IMR-90 (cell line): ENCODE measurements at regions not wholly inside any gene's neighbourhood (a gene's known extent, or its start where the extent isn't known, plus 50 kb on each side); places are given as distances from the start of the nearest gene placed in this dataset.
"Not testable (repeated sequence)": the region's sequence is repeated elsewhere in the genome, so short reads cannot be mapped to it uniquely, and the experiment has no call there.

Source experiments
- ATAC-seq: fragments of 200-7000 bp; cut with Tn5 transposase; 2 replicates; pipeline ENCODE4 v1.9.1; 2020; ENCODE audit warnings: low read depth, mild to moderate bottlenecking, moderate library complexity
- BruUV-seq: library from RNA; stranded (reverse); fragments of 400-500 nt; replicated peaks from 2 replicates; lab custom pipeline; 2021; lab: Mats Ljungman, UMichigan
- CTCF ChIA-PET: fragments of 300-600 bp; formaldehyde crosslinking; extraction: SDS; loops from one replicate; lab custom pipeline; 2021; ENCODE audit warnings: antibody characterized with exemption; lab: Yijun Ruan, JAX
- POLR2A ChIA-PET: fragments of 300-600 bp; sonication (Branson Sonifier 250); formaldehyde crosslinking; loops from one replicate; lab custom pipeline; 2022; ENCODE audit warnings: antibody characterized with exemption; ENCODE audit not compliant: unreplicated experiment; lab: Charles Lee
- DNase-seq: peaks from one replicate; pipeline ENCODE4 v3.0.0; 2013
- H2AFZ ChIP-seq: replicated peaks from 2 replicates; pipeline ENCODE3; 2013; ENCODE audit warnings: low read length, mild to moderate bottlenecking; ENCODE audit not compliant: poor library complexity
- H2AK5ac ChIP-seq: 2 replicates; pipeline ENCODE4 v1.6.1; 2013; ENCODE audit warnings: low read depth, low read length, inconsistent platforms
- H2AK9ac ChIP-seq: replicated peaks from 2 replicates; pipeline ENCODE3; 2013; ENCODE audit warnings: mild to moderate bottlenecking, low read depth, low read length, moderate library complexity; ENCODE audit not compliant: poor library complexity
- H2BK120ac ChIP-seq: 2 replicates; pipeline ENCODE4 v1.6.1; 2013; ENCODE audit warnings: low read depth, low read length, inconsistent platforms
- H2BK15ac ChIP-seq: 3 replicates; pipeline ENCODE4 v1.6.1; 2013; ENCODE audit warnings: low read depth, low read length, inconsistent platforms
- H2BK20ac ChIP-seq: 2 replicates; pipeline ENCODE4 v1.6.1; 2013; ENCODE audit warnings: low read depth, mild to moderate bottlenecking, inconsistent platforms, low read length, moderate library complexity
- H2BK5ac ChIP-seq: 2 replicates; pipeline ENCODE4 v1.6.1; 2013; ENCODE audit warnings: mild to moderate bottlenecking, low read depth, low read length, inconsistent platforms; ENCODE audit not compliant: poor library complexity, severe bottlenecking
- H3K14ac ChIP-seq: replicated peaks from 2 replicates; pipeline ENCODE4 v1.6.1; 2013; ENCODE audit warnings: low read depth, low read length, inconsistent platforms
- H3K18ac ChIP-seq: 2 replicates; pipeline ENCODE4 v1.6.1; 2013; ENCODE audit warnings: low read depth, low read length, control low read depth
- H3K23ac ChIP-seq: 2 replicates; pipeline ENCODE4 v1.6.1; 2013; ENCODE audit warnings: low read depth, low read length, inconsistent platforms
- H3K27ac ChIP-seq: 2 replicates; pipeline ENCODE4 v1.5.1; 2013; ENCODE audit warnings: mild to moderate bottlenecking, control low read depth, low read length; ENCODE audit not compliant: insufficient read depth
- H3K27me3 ChIP-seq: 2 replicates; pipeline ENCODE4 v1.6.1; 2013; ENCODE audit warnings: low read length; ENCODE audit not compliant: control insufficient read depth, insufficient read depth
- H3K36me3 ChIP-seq: 2 replicates; pipeline ENCODE4 v1.6.1; 2013; ENCODE audit warnings: low read length, mixed read lengths; ENCODE audit not compliant: control insufficient read depth, insufficient read depth
- H3K4ac ChIP-seq: 2 replicates; pipeline ENCODE4 v1.6.1; 2013; ENCODE audit warnings: low read depth, low read length, inconsistent platforms
- H3K4me1 ChIP-seq: 2 replicates; pipeline ENCODE4 v1.6.1; 2013; ENCODE audit warnings: low read length, mixed read lengths; ENCODE audit not compliant: control insufficient read depth, insufficient read depth
- H3K4me2 ChIP-seq: 2 replicates; pipeline ENCODE4 v1.6.1; 2013; ENCODE audit warnings: low read depth, mild to moderate bottlenecking, control low read depth, low read length, moderate library complexity
- H3K4me3 ChIP-seq: 2 replicates; pipeline ENCODE4 v1.5.1; 2013; ENCODE audit warnings: low read depth, mild to moderate bottlenecking, control low read depth, low read length, moderate library complexity; ENCODE audit not compliant: insufficient read depth
- H3K56ac ChIP-seq: 2 replicates; pipeline ENCODE4 v1.6.1; 2013; ENCODE audit warnings: low read length, inconsistent platforms; ENCODE audit not compliant: insufficient read depth; ENCODE audit errors: extremely low read depth
- H3K79me1 ChIP-seq, 2 experiments: 2 replicates each; pipeline ENCODE4 v1.6.1; 2013; ENCODE audit warnings: low read length in 2 of 2, inconsistent platforms in 1 of 2, low read depth in 1 of 2
- H3K9ac ChIP-seq: 2 replicates; pipeline ENCODE4 v1.6.1; 2013; ENCODE audit warnings: low read depth, low read length, control low read depth
- H3K9me1 ChIP-seq: 2 replicates; pipeline ENCODE4 v1.6.1; 2013; ENCODE audit warnings: low read length, inconsistent platforms; ENCODE audit not compliant: insufficient read depth
- H3K9me3 ChIP-seq: 2 replicates; pipeline ENCODE4 v1.6.1; 2013; ENCODE audit warnings: low read length; ENCODE audit not compliant: control insufficient read depth, insufficient read depth
- H4K20me1 ChIP-seq: 2 replicates; pipeline ENCODE4 v1.6.1; 2013; ENCODE audit warnings: low read length, inconsistent platforms; ENCODE audit not compliant: insufficient read depth
- H4K5ac ChIP-seq: 2 replicates; pipeline ENCODE4 v1.6.1; 2013; ENCODE audit warnings: mild to moderate bottlenecking, low read depth, low read length, control low read depth
- H4K8ac ChIP-seq, 2 experiments: 2 replicates each; pipeline ENCODE4 v1.6.1; 2013; ENCODE audit warnings: low read depth in 2 of 2, low read length in 2 of 2, control low read depth in 1 of 2, inconsistent platforms in 1 of 2
- H4K91ac ChIP-seq: 2 replicates; pipeline ENCODE4 v1.6.1; 2013; ENCODE audit warnings: low read depth, low read length, inconsistent platforms; ENCODE audit not compliant: insufficient read depth
- CHD1 ChIP-seq: IDR thresholded peaks from 2 replicates; pipeline ENCODE4 v1.6.1; 2012; ENCODE audit warnings: low read depth, low read length, improper control_type of control experiment
- FOS ChIP-seq: fragments of 150-350 bp; IDR thresholded peaks from 2 replicates; pipeline ENCODE4 v1.6.1; 2016; ENCODE audit warnings: low read depth, low read length
- MAZ ChIP-seq: IDR thresholded peaks from 2 replicates; pipeline ENCODE4 v1.6.1; 2012; ENCODE audit warnings: low read depth, mild to moderate bottlenecking, low read length, improper control_type of control experiment, moderate library complexity, borderline replicate concordance
- MXI1 ChIP-seq: IDR thresholded peaks from 2 replicates; pipeline ENCODE4 v1.6.1; 2012; ENCODE audit warnings: low read depth, mild to moderate bottlenecking, low read length, moderate library complexity, borderline replicate concordance
- RCOR1 ChIP-seq: IDR thresholded peaks from 2 replicates; pipeline ENCODE4 v1.6.1; 2012; ENCODE audit warnings: mild to moderate bottlenecking, low read length, improper control_type of control experiment; ENCODE audit not compliant: insufficient replicate concordance
- WGBS, 2 experiments: methylation state at CpG; one replicate each; pipeline versions ENCODE4 v1.1.5 to v1.1.7; 2013; ENCODE audit warnings: missing lambda C conversion rate in 2 of 2; ENCODE audit not compliant: insufficient read length in 1 of 2; ENCODE audit errors: extremely low coverage in 2 of 2; 5-methylcytosine and 5-hydroxymethylcytosine counted together
- dilution Hi-C: fragments of 300-500 bp; cut with HindIII; formaldehyde crosslinking; loops from one replicate; pipeline ENCODE4 v1.14.3; 2018; ENCODE audit warnings: low sequenced_read_pairs; ENCODE audit not compliant: unreplicated experiment
- in situ Hi-C: fragments of 300-500 bp; cut with MboI; formaldehyde crosslinking; loops from 3 replicates; pipeline ENCODE4 v1.14.3; 2019; ENCODE audit warnings: low sequenced_read_pairs, inconsistent platforms, mixed read lengths
- intact Hi-C: fragments of 100-400 bp; cut with micrococcal nuclease; formaldehyde crosslinking; loops from 2 replicates; pipeline ENCODE4 v1.10.0; 2022

DNA sequence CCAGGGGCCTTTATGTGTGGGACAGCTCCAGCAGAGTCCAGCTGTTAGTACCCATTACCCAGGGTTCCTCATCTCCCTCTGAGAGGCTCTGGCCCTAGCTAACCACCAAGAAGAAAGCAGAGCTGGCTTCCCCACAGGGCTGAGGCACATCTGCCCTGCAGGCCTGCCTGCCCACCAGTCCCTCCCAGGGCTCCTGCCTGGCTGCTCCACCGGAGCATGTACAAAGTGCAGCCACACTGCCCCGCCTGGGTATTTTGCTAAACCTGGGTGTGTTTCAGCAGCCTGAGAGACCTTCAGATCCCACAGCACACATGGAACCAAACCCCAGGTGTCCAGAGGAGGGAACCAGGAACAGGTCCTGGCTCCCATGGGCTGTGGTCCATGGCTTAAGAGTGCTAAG is 500.4 kb upstream of the KLHL4 start:
- no peak overlapping the region for H2AK9ac ChIP-seq
- H4K20me1 ChIP-seq, result no peaks in the 10 kb centered on the region
- H3K18ac ChIP-seq, result no peak overlapping the region
- TF ChIP-seq RCOR1 (no peak), MXI1 (no peak), MAZ (no peak), FOS (no peak), CHD1 (no peak)
- H3K9me3 ChIP-seq, result no peaks in the 10 kb centered on the region; the same call in 1 of the 2 replicates
- no TSS peak for BruUV-seq
- no peaks in the 10 kb centered on the region for H3K9me1 ChIP-seq
- H3K36me3 ChIP-seq, result no peaks in the 10 kb centered on the region
- H2BK15ac ChIP-seq, result no peak overlapping the region
- H2AK5ac ChIP-seq, result no peak overlapping the region
- no peak overlapping the region for H2BK5ac ChIP-seq
- H4K91ac ChIP-seq, result no peak overlapping the region
- H2AFZ ChIP-seq, result no peak overlapping the region
- no peaks in the 10 kb centered on the region for H3K4me1 ChIP-seq
- DNase-seq, result no peak
- no peak overlapping the region for H2BK120ac ChIP-seq
- no peaks in the 10 kb centered on the region for H3K79me1 ChIP-seq
- POLR2A ChIA-PET, result no interaction called here
- dilution Hi-C loops, result no loop called here
- in situ Hi-C loops, result no loop called here
- H3K14ac ChIP-seq, result no peak overlapping the region
- CTCF ChIA-PET, result no interaction called here
- H3K23ac ChIP-seq, result no peak overlapping the region
- WGBS, 2 experiments, result no CpG with 5 or more reads among the region's 2 CpGs
- intact Hi-C loops, result no loop called here
- H2BK20ac ChIP-seq, result no peak overlapping the region
- H3K27ac ChIP-seq, result no peak overlapping the region
- H3K9ac ChIP-seq, result no peak overlapping the region
- H3K4me3 ChIP-seq, result no peak overlapping the region
- no peak overlapping the region for H3K4me2 ChIP-seq
- H4K8ac ChIP-seq, result no peak overlapping the region
- H3K56ac ChIP-seq, result no peak overlapping the region
- H3K4ac ChIP-seq, result no peak overlapping the region
- ATAC-seq, result no peak
- H4K5ac ChIP-seq, result no peak overlapping the region
- H3K27me3 ChIP-seq, result no peaks in the 10 kb centered on the region; the same call in 1 of the 2 replicates

DNA sequence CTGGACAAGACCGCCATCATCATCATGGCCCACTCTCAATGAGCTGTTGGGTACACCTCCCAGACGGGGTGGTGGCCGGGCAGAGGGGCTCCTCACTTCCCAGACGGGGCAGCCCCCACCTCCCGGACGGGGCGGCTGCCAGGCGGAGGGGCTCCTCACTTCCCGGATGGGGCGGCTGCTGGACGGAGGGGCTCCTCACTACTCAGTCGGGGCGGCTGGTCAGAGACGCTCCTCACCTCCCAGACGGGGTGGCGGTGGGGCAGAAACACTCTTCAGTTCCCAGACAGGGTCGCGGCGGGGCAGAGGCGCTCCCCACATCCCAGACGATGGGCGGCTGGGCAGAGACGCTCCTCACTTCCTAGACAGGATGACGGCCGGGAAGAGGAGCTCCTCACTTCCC is 484.5 kb upstream of the KLHL4 start:
- H2BK15ac ChIP-seq, H2AK5ac ChIP-seq, H3K9me1 ChIP-seq, H2BK5ac ChIP-seq, H3K4me2 ChIP-seq, H2BK120ac ChIP-seq, H2AK9ac ChIP-seq, H4K5ac ChIP-seq, POLR2A ChIA-PET, H4K20me1 ChIP-seq, BruUV-seq, H3K27me3 ChIP-seq, H3K79me1 ChIP-seq, H3K4me3 ChIP-seq, H3K4ac ChIP-seq, H3K9ac ChIP-seq, H2BK20ac ChIP-seq, H3K14ac ChIP-seq, in situ Hi-C loops, H2AFZ ChIP-seq, CTCF ChIA-PET, H3K18ac ChIP-seq, DNase-seq, H4K91ac ChIP-seq, H3K56ac ChIP-seq, ATAC-seq, H3K27ac ChIP-seq, dilution Hi-C loops, H3K9me3 ChIP-seq, H3K36me3 ChIP-seq, H4K8ac ChIP-seq, H3K4me1 ChIP-seq, H3K23ac ChIP-seq: not testable (repeated sequence)
- intact Hi-C loops, result loop anchor here (10.0 kb wide), 1 partner anchor 142 kb away; no protein-coding TSS in a partner anchor
- WGBS, 2 experiments, result no CpG with 5 or more reads among the region's 25 CpGs
